ENCODE measurements at regions not wholly inside any gene's neighbourhood (a gene's known extent, or its start where the extent isn't known, plus 50 kb on each side); places are given as distances from the start of the nearest gene placed in this dataset.

- POLR2A ChIA-PET (ENCODE audit: partially characterized antibody): no interaction called here
- no peaks in the 10 kb centered on the region for H3K36me3 ChIP-seq (ENCODE audit: control insufficient read depth in 2 of 4, insufficient read depth in 4 of 4, low read length in 3 of 4)
- no peak for FAIRE-seq
These were observed 701.5 kb upstream of the MEF2C start for GRCh38 chr5:89584339-89584956.

More at GRCh38 chr5:89584339-89584956, 701.5 kb upstream of the MEF2C start:
- no peak overlapping the region for H3K4me3 ChIP-seq (ENCODE audit: extremely low read depth in 1 of 4, insufficient read depth in 2 of 4, low read depth in 3 of 4, low read length in 4 of 4)
- 87% methylated on average over 5 of the region's 5 CpGs; no CpG with 5 or more reads in 1 of the 2 experiments for WGBS, 2 experiments (ENCODE audit: extremely low coverage in 1 of 2, insufficient coverage in 1 of 2, insufficient read length in 1 of 2, insufficient replicate concordance in 2 of 2, low coverage in 1 of 2, low lambda C conversion rate in 2 of 2, missing lambda C conversion rate in 1 of 2)
- H3K9me3 ChIP-seq (ENCODE audit: insufficient read depth in 2 of 2, low read depth in 1 of 2, low read length in 1 of 2): no peaks in the 10 kb centered on the region; a peak in 1 of 4 replicates
- no peaks in the 10 kb centered on the region for H3K79me1 ChIP-seq (ENCODE audit: low read depth, low read length)
- no peak for DNase-seq (ENCODE audit: low read depth in 1 of 2, low spot score in 2 of 2)
- H3K4ac ChIP-seq (replicated peaks; ENCODE audit: insufficient read length, low read depth, low read length): no peak overlapping the region
- H2BK120ac ChIP-seq (replicated peaks; ENCODE audit: low read depth, low read length): no peak overlapping the region
- no peak overlapping the region for H2BK5ac ChIP-seq (ENCODE audit: low read depth, low read length)
- H4K20me1 ChIP-seq (replicated peaks in 1 of 2; ENCODE audit: control insufficient read depth in 1 of 2, insufficient read depth in 2 of 2, low read length in 2 of 2): no peaks in the 10 kb centered on the region
- H3K56ac ChIP-seq (replicated peaks; ENCODE audit: insufficient read length, low read depth, low read length): no peak overlapping the region
- H3K4me2 ChIP-seq (ENCODE audit: insufficient read depth in 1 of 2, low read depth in 2 of 2, low read length in 2 of 2): no peak overlapping the region
- no peak overlapping the region for H3K23ac ChIP-seq (ENCODE audit: insufficient read length)
- no peaks in the 10 kb centered on the region for H3K27me3 ChIP-seq (replicated peaks in 1 of 4; ENCODE audit: control insufficient read depth in 3 of 4, extremely low read depth in 1 of 4, insufficient read depth in 3 of 4, low read length in 3 of 4)
- H2BK12ac ChIP-seq (ENCODE audit: low read depth, low read length): no peak overlapping the region
- no peaks in the 10 kb centered on the region for H3K23me2 ChIP-seq (ENCODE audit: low read depth, low read length)
- H2AK5ac ChIP-seq (ENCODE audit: low read depth, low read length): no peak overlapping the region
- TF ChIP-seq CHD2 (IDR thresholded peaks at IDR 0.05; ENCODE audit: low read length) (no peak), BCL11A (IDR thresholded peaks at IDR 0.05; ENCODE audit: low read depth in 2 of 2, low read length in 2 of 2) (no peak), NRF1 (IDR thresholded peaks at IDR 0.05; ENCODE audit: low read depth, low read length) (no peak), RAD21 (IDR thresholded peaks at IDR 0.05 in 1 of 2, conservative IDR thresholded peaks at IDR 0.05 in 1 of 2; ENCODE audit: low read depth in 2 of 2, low read length in 2 of 2) (no peak), POU5F1 (IDR thresholded peaks at IDR 0.05; ENCODE audit: low read depth, low read length) (no peak), ATF2 (IDR thresholded peaks at IDR 0.05; ENCODE audit: low read length) (no peak), SIN3A (conservative IDR thresholded peaks at IDR 0.05 in 1 of 2, IDR thresholded peaks at IDR 0.05 in 1 of 2; ENCODE audit: low read depth in 1 of 2, low read length in 2 of 2) (no peak), YY1 (IDR thresholded peaks at IDR 0.05; ENCODE audit: low read depth, low read length) (no peak), SRF (IDR thresholded peaks at IDR 0.05; ENCODE audit: low read depth, low read length) (no peak), TEAD4 (IDR thresholded peaks at IDR 0.05; ENCODE audit: low read depth, low read length) (no peak), POLR2A (IDR thresholded peaks at IDR 0.05; ENCODE audit: control extremely low read depth in 1 of 2, low read depth in 2 of 2, low read length in 2 of 2) (no peak)
- no peak overlapping the region for H2BK15ac ChIP-seq (ENCODE audit: low read length)
- no peak overlapping the region for H3K9ac ChIP-seq (replicated peaks in 1 of 4; ENCODE audit: extremely low read depth in 1 of 4, low read depth in 3 of 4, low read length in 3 of 4)
- no peak overlapping the region for H3K18ac ChIP-seq (ENCODE audit: extremely low read depth, low read length)
- CTCF ChIA-PET (ENCODE audit: partially characterized antibody): interaction anchor here (0.7 kb wide), 1 partner anchor 8 kb away, joined by 3 read pairs; no protein-coding TSS in a partner anchor
- no peaks in the 10 kb centered on the region for H3K79me2 ChIP-seq (ENCODE audit: control insufficient read depth in 1 of 2, insufficient read depth in 2 of 2, low read length in 2 of 2)
- H4K91ac ChIP-seq (replicated peaks; ENCODE audit: insufficient read length, low read length): no peak overlapping the region
- H3K4me1 ChIP-seq (replicated peaks in 1 of 4; ENCODE audit: control insufficient read depth in 3 of 4, insufficient read depth in 4 of 4, low read length in 3 of 4): peaks cover 0 to 4% (median 3%) of the 10 kb centered on the region in 4 experiments; a peak in 2 of 7 replicates
- H2BK20ac ChIP-seq (ENCODE audit: low read length): no peak overlapping the region
- H3K27ac ChIP-seq (ENCODE audit: low read depth, low read length): no peak overlapping the region
- H4K5ac ChIP-seq (ENCODE audit: insufficient read length, low read depth, low read length): no peak overlapping the region
- H3K14ac ChIP-seq (ENCODE audit: insufficient read length): no peak overlapping the region
- H2AFZ ChIP-seq (ENCODE audit: low read length): no peak overlapping the region
- H4K8ac ChIP-seq (ENCODE audit: extremely low read depth, insufficient read depth, low read length): no peak overlapping the region
